HEK293 (cell line): ENCODE measurements at regions not wholly inside any gene's neighbourhood (a gene's known extent, or its start where the extent isn't known, plus 50 kb on each side); places are given as distances from the start of the nearest gene placed in this dataset.

Source experiments
- CTCF ChIA-PET: fragments of 350-600 bp; formaldehyde crosslinking; extraction: SDS; loops from one replicate; lab custom pipeline; 2021; ENCODE audit warnings: antibody characterized with exemption; lab: Yijun Ruan, JAX
- POLR2A ChIA-PET: fragments of 300-600 bp; formaldehyde crosslinking; extraction: SDS; loops from one replicate; lab custom pipeline; 2020; ENCODE audit warnings: antibody characterized with exemption, inconsistent platforms; lab: Yijun Ruan, JAX
- H3K27ac ChIP-seq: fragments of 200-500 bp; sonication (Bioruptor generic); 2 replicates; pipeline ENCODE4 v1.5.1; 2014; ENCODE audit warnings: low read depth, low read length, control low read depth, inconsistent platforms; ENCODE audit errors: extremely low read depth
- H3K36me3 ChIP-seq, 2 experiments: fragments of 200-500 bp in 1 of 2; sonication (Bioruptor generic) in 1 of 2; 1 replicate in 1 of 2; 2 replicates in 1 of 2; pipeline ENCODE4 v1.5.1; 2014 to 2017; ENCODE audit warnings: inconsistent platforms in 2 of 2, low read length in 2 of 2; ENCODE audit not compliant: control insufficient read depth in 2 of 2, insufficient read depth in 1 of 2
- H3K4me1 ChIP-seq: fragments of 200-500 bp; sonication (Bioruptor generic); 2 replicates; pipeline ENCODE4 v1.5.1; 2014; ENCODE audit warnings: mild to moderate bottlenecking, low read length, inconsistent platforms; ENCODE audit not compliant: control insufficient read depth, insufficient read depth
- H3K4me3 ChIP-seq: 2 replicates; pipeline ENCODE4 v1.5.1; 2011; ENCODE audit warnings: low read depth, mild to moderate bottlenecking, control low read depth, low read length, moderate library complexity
- H3K9me3 ChIP-seq: fragments of 200-500 bp; sonication (Bioruptor generic); 2 replicates; pipeline ENCODE4 v1.5.1; 2014; ENCODE audit warnings: low read depth, low read length, inconsistent platforms; ENCODE audit not compliant: control insufficient read depth, insufficient read depth
- GFI1B ChIP-seq: fragments of 450-650 bp; formaldehyde crosslinking; IDR thresholded peaks from 2 replicates; pipeline ENCODE4 v1.5.1; 2016; ENCODE audit warnings: missing biosample characterization, missing genetic modification characterization
- OSR2 ChIP-seq: fragments of 450-650 bp; formaldehyde crosslinking; IDR thresholded peaks from 2 replicates; pipeline ENCODE4 v1.5.1; 2016; ENCODE audit warnings: missing biosample characterization, missing genetic modification characterization
- SETDB1 ChIP-seq: IDR thresholded peaks from one replicate; pipeline ENCODE4 v1.6.1; 2017; ENCODE audit warnings: mild to moderate bottlenecking, low read length, moderate library complexity, mixed read lengths; ENCODE audit not compliant: insufficient read length
- YY2 ChIP-seq: fragments of 450-650 bp; formaldehyde crosslinking; IDR thresholded peaks from 2 replicates; pipeline ENCODE4 v1.5.1; 2016; ENCODE audit warnings: missing biosample characterization, missing genetic modification characterization
- ZFP69B ChIP-seq: fragments of 450-650 bp; formaldehyde crosslinking; IDR thresholded peaks from 2 replicates; pipeline ENCODE4 v1.5.1; 2016; ENCODE audit warnings: missing biosample characterization, missing genetic modification characterization
- ZNF146 ChIP-seq: fragments of 450-650 bp; formaldehyde crosslinking; IDR thresholded peaks from 2 replicates; pipeline ENCODE4 v1.5.1; 2016; ENCODE audit warnings: missing biosample characterization, missing genetic modification characterization
- ZNF157 ChIP-seq: fragments of 450-650 bp; formaldehyde crosslinking; IDR thresholded peaks from 2 replicates; pipeline ENCODE4 v1.5.1; 2016; ENCODE audit warnings: missing biosample characterization, missing genetic modification characterization
- ZNF175 ChIP-seq: fragments of 450-650 bp; formaldehyde crosslinking; IDR thresholded peaks from 2 replicates; pipeline ENCODE4 v1.5.1; 2016; ENCODE audit warnings: missing biosample characterization, missing genetic modification characterization
- ZNF211 ChIP-seq: fragments of 450-650 bp; formaldehyde crosslinking; IDR thresholded peaks from 2 replicates; pipeline ENCODE4 v1.5.1; 2016; ENCODE audit warnings: low read depth, missing biosample characterization, missing genetic modification characterization
- ZNF280D ChIP-seq: fragments of 450-650 bp; formaldehyde crosslinking; IDR thresholded peaks from 2 replicates; pipeline ENCODE4 v1.5.1; 2016; ENCODE audit warnings: missing biosample characterization, missing genetic modification characterization
- ZNF324 ChIP-seq: fragments of 450-650 bp; formaldehyde crosslinking; IDR thresholded peaks from 2 replicates; pipeline ENCODE4 v1.5.1; 2016; ENCODE audit warnings: missing biosample characterization, missing genetic modification characterization
- ZNF341 ChIP-seq: fragments of 450-650 bp; formaldehyde crosslinking; IDR thresholded peaks from 2 replicates; pipeline ENCODE4; 2016; ENCODE audit warnings: low read depth, missing biosample characterization, missing genetic modification characterization
- ZNF510 ChIP-seq: fragments of 450-650 bp; formaldehyde crosslinking; IDR thresholded peaks from 2 replicates; pipeline ENCODE4 v1.5.1; 2018; ENCODE audit warnings: mild to moderate bottlenecking, missing genetic modification characterization, missing biosample characterization; ENCODE audit not compliant: insufficient replicate concordance
- ZNF623 ChIP-seq: fragments of 450-650 bp; formaldehyde crosslinking; IDR thresholded peaks from 2 replicates; pipeline ENCODE4 v1.5.1; 2016; ENCODE audit warnings: missing biosample characterization, missing genetic modification characterization
- TF ChIP-seq, protein P1 (sequence below): fragments of 450-650 bp; formaldehyde crosslinking; IDR thresholded peaks from 2 replicates; pipeline ENCODE4 v1.5.1; 2016; ENCODE audit warnings: missing biosample characterization, missing genetic modification characterization, borderline replicate concordance
- TF ChIP-seq, protein P2 (sequence below): IDR thresholded peaks from 2 replicates; pipeline ENCODE4 v1.6.1; 2011; ENCODE audit warnings: mild to moderate bottlenecking, low read depth, low read length, borderline replicate concordance

DNA sequence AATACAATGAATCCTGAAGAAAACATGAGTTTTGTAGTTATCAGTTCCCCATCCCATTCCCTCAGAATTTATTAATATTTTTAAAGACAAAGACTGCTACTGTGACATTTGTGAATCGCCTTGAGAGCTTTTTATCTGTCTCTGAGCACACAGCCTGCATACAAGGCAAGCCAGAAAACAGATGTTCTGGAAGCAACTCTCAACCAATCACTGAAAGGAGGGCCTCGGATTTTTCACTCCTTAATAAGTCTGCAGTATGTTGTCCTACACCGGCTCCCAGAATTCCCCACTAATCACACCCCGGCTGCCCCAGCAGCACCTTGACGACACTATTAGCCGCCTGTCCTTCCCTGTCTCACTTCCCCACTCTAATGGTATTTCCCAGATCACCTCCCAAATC is 138.5 kb downstream of the ZNF621 start:
- H3K4me3 ChIP-seq, result no peak overlapping the region
- TF ChIP-seq ZNF146 (tag by site-specific recombination) (no peak), ZNF324 (tag by site-specific recombination) (no peak), ZNF175 (tag by site-specific recombination) (no peak), YY2 (tag by site-specific recombination) (no peak), ZNF341 (no peak), SETDB1 (no peak), OSR2 (tag by site-specific recombination) (no peak), ZNF211 (tag by site-specific recombination) (no peak), ZNF157 (no peak), ZNF510 (no peak), ZFP69B (tag by site-specific recombination) (no peak)
- TF ChIP-seq, protein P1, sequence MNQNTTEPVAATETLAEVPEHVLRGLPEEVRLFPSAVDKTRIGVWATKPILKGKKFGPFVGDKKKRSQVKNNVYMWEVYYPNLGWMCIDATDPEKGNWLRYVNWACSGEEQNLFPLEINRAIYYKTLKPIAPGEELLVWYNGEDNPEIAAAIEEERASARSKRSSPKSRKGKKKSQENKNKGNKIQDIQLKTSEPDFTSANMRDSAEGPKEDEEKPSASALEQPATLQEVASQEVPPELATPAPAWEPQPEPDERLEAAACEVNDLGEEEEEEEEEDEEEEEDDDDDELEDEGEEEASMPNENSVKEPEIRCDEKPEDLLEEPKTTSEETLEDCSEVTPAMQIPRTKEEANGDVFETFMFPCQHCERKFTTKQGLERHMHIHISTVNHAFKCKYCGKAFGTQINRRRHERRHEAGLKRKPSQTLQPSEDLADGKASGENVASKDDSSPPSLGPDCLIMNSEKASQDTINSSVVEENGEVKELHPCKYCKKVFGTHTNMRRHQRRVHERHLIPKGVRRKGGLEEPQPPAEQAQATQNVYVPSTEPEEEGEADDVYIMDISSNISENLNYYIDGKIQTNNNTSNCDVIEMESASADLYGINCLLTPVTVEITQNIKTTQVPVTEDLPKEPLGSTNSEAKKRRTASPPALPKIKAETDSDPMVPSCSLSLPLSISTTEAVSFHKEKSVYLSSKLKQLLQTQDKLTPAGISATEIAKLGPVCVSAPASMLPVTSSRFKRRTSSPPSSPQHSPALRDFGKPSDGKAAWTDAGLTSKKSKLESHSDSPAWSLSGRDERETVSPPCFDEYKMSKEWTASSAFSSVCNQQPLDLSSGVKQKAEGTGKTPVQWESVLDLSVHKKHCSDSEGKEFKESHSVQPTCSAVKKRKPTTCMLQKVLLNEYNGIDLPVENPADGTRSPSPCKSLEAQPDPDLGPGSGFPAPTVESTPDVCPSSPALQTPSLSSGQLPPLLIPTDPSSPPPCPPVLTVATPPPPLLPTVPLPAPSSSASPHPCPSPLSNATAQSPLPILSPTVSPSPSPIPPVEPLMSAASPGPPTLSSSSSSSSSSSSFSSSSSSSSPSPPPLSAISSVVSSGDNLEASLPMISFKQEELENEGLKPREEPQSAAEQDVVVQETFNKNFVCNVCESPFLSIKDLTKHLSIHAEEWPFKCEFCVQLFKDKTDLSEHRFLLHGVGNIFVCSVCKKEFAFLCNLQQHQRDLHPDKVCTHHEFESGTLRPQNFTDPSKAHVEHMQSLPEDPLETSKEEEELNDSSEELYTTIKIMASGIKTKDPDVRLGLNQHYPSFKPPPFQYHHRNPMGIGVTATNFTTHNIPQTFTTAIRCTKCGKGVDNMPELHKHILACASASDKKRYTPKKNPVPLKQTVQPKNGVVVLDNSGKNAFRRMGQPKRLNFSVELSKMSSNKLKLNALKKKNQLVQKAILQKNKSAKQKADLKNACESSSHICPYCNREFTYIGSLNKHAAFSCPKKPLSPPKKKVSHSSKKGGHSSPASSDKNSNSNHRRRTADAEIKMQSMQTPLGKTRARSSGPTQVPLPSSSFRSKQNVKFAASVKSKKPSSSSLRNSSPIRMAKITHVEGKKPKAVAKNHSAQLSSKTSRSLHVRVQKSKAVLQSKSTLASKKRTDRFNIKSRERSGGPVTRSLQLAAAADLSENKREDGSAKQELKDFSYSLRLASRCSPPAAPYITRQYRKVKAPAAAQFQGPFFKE (tag by site-specific recombination), result no peak
- no peak overlapping the region for H3K27ac ChIP-seq
- CTCF ChIA-PET, result no interaction called here
- no peaks in the 10 kb centered on the region for H3K4me1 ChIP-seq
- no peaks in the 10 kb centered on the region for H3K36me3 ChIP-seq
- POLR2A ChIA-PET, result no interaction called here
- H3K9me3 ChIP-seq, result no peaks in the 10 kb centered on the region

DNA sequence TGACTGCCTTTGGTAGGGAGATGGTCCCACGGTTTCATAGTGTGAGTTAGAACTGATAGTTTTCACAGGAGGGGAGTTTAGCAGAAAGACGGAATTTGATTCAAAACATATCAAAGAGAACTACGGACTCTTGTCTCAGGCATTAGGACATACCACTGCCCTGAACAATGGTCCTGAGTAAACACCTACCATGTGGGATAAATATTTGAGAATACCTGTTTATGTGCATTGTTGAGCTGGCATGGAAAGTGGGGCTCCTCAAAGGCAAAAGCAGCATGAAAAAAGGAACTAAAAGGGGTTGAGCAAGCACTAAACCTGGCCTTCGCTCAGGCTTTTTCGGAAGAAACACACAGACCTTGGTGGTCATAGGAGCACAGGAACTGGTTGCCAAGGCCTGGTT is 144.4 kb downstream of the ZNF621 start:
- Histone ChIP-seq H3K4me3 (no peak overlapping the region), H3K9me3 (no peaks in the 10 kb centered on the region), H3K36me3 (no peaks in the 10 kb centered on the region), H3K27ac (no peak overlapping the region), H3K4me1 (no peaks in the 10 kb centered on the region)
- ChIA-PET CTCF (interaction anchor here (0.7 kb wide), 1 partner anchor 14 kb away, joined by 3 read pairs; no protein-coding TSS in a partner anchor), POLR2A (no interaction called here)
- TF ChIP-seq, protein P1 (tag by site-specific recombination), result no peak
- TF ChIP-seq ZNF280D (tag by site-specific recombination) (no peak), GFI1B (tag by site-specific recombination) (no peak), ZNF623 (tag by site-specific recombination) (no peak)
- TF ChIP-seq, protein P2, sequence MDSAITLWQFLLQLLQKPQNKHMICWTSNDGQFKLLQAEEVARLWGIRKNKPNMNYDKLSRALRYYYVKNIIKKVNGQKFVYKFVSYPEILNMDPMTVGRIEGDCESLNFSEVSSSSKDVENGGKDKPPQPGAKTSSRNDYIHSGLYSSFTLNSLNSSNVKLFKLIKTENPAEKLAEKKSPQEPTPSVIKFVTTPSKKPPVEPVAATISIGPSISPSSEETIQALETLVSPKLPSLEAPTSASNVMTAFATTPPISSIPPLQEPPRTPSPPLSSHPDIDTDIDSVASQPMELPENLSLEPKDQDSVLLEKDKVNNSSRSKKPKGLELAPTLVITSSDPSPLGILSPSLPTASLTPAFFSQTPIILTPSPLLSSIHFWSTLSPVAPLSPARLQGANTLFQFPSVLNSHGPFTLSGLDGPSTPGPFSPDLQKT, result no peak
